Progenitor cell of endocrine pancreas (in vitro differentiated cells): ENCODE measurements at regions not wholly inside any gene's neighbourhood (a gene's known extent, or its start where the extent isn't known, plus 50 kb on each side); places are given as distances from the start of the nearest gene placed in this dataset.

Source experiments
- DNase-seq: peaks from one replicate; pipeline ENCODE4 v3.0.0; 2021; ENCODE audit warnings: low spot score; ENCODE audit not compliant: unreplicated experiment
- H3K27ac Mint-ChIP-seq: 2 replicates; pipeline ENCODE4 v1.8.0; 2021; ENCODE audit warnings: mild to moderate bottlenecking, moderate library complexity, mixed read lengths
- H3K27me3 Mint-ChIP-seq: 2 replicates; pipeline ENCODE4 v1.8.0; 2021; ENCODE audit warnings: mixed read lengths
- H3K36me3 Mint-ChIP-seq: 2 replicates; pipeline ENCODE4 v1.8.0; 2022; ENCODE audit warnings: mixed read lengths; ENCODE audit not compliant: insufficient read depth
- H3K4me1 Mint-ChIP-seq: 2 replicates; pipeline ENCODE4 v1.8.0; 2021; ENCODE audit warnings: low read depth, mixed read lengths
- H3K4me3 Mint-ChIP-seq: 2 replicates; pipeline ENCODE4 v1.8.0; 2021; ENCODE audit warnings: low read depth, mild to moderate bottlenecking, moderate library complexity, mixed read lengths
- H3K9me3 Mint-ChIP-seq: 2 replicates; pipeline ENCODE4 v1.8.0; 2021; ENCODE audit warnings: low read depth, mixed read lengths
- CTCF ChIP-seq: fragments of 200-600 bp; sonication (generic); IDR thresholded peaks from one replicate; pipeline ENCODE4 v1.5.0; 2021; ENCODE audit warnings: antibody characterized with exemption, mild to moderate bottlenecking; ENCODE audit not compliant: unreplicated experiment

GRCh38 chr2:208586516-208586915, 179.9 kb downstream of the PTH2R start:
- no peak for DNase-seq
- no peak for TF ChIP-seq CTCF
- H3K4me3 Mint-ChIP-seq, result no peak overlapping the region
- no peaks in the 10 kb centered on the region for H3K27me3 Mint-ChIP-seq
- peaks cover 12% of the 10 kb centered on the region for H3K4me1 Mint-ChIP-seq
- H3K27ac Mint-ChIP-seq, result no peak overlapping the region
- no peaks in the 10 kb centered on the region for H3K36me3 Mint-ChIP-seq
- H3K9me3 Mint-ChIP-seq, result no peaks in the 10 kb centered on the region

- TF ChIP-seq CTCF, result no peak
- DNase-seq, result no peak
- peak overlapping the region; percentile 22 for H3K27ac Mint-ChIP-seq
- peaks cover 13% of the 10 kb centered on the region for H3K9me3 Mint-ChIP-seq
- no peaks in the 10 kb centered on the region for H3K4me1 Mint-ChIP-seq
- no peaks in the 10 kb centered on the region for H3K27me3 Mint-ChIP-seq
- H3K4me3 Mint-ChIP-seq, result no peak overlapping the region
- peaks cover 1% of the 10 kb centered on the region for H3K36me3 Mint-ChIP-seq
Observed at GRCh38 chr2:208594642-208595385, 188.2 kb downstream of the PTH2R start.

- Mint-ChIP-seq H3K9me3 (peaks cover 13% of the 10 kb centered on the region), H3K4me3 (no peak overlapping the region), H3K4me1 (no peaks in the 10 kb centered on the region), H3K36me3 (peaks cover 1% of the 10 kb centered on the region), H3K27ac (no peak overlapping the region), H3K27me3 (no peaks in the 10 kb centered on the region)
- DNase-seq, result no peak
- TF ChIP-seq CTCF, result no peak
Observed at GRCh38 chr2:208595386-208596275, 189.0 kb downstream of the PTH2R start.

- peaks cover 5% of the 10 kb centered on the region for H3K4me1 Mint-ChIP-seq
- no peak overlapping the region for H3K27ac Mint-ChIP-seq
- no peaks in the 10 kb centered on the region for H3K27me3 Mint-ChIP-seq
- TF ChIP-seq CTCF, result no peak
- DNase-seq, result no peak
- no peak overlapping the region for H3K4me3 Mint-ChIP-seq
- H3K9me3 Mint-ChIP-seq, result peaks cover 17% of the 10 kb centered on the region
- H3K36me3 Mint-ChIP-seq, result peaks cover 6% of the 10 kb centered on the region
Observed at GRCh38 chr2:208607694-208608093, 201.1 kb downstream of the PTH2R start.

- peaks cover 5% of the 10 kb centered on the region for H3K4me1 Mint-ChIP-seq
- H3K27me3 Mint-ChIP-seq, result no peaks in the 10 kb centered on the region
- TF ChIP-seq CTCF, result no peak
- peaks cover 17% of the 10 kb centered on the region for H3K9me3 Mint-ChIP-seq
- no peak overlapping the region for H3K27ac Mint-ChIP-seq
- DNase-seq, result no peak
- H3K4me3 Mint-ChIP-seq, result no peak overlapping the region
- H3K36me3 Mint-ChIP-seq, result peaks cover 8% of the 10 kb centered on the region
Observed at GRCh38 chr2:208608122-208608835, 201.7 kb downstream of the PTH2R start.
